ENCODE measurements at regions not wholly inside any gene's neighbourhood (a gene's known extent, or its start where the extent isn't known, plus 50 kb on each side); places are given as distances from the start of the nearest gene placed in this dataset.
"Not testable (repeated sequence)": the region's sequence is repeated elsewhere in the genome, so short reads cannot be mapped to it uniquely, and the experiment has no call there.

DNA sequence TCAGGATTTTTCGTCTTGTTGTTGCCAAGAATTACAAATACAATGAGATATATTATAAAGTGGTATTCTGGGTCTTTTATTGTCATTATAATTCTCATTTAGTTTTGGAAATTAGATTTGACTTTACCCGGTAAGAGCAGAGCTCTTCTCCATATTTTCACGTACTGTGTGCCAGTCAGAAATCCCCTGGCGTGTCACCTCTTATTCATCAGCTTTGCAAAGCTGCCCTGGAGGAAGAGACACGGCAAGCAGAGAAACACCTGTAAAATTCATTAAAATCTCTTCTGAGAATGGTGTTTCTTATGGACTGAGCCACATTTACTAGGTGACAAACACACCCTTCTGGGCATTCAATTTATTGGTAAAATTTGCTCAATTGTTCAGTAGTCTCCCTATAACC is 440.4 kb downstream of the HINT1 start:
- no peak for DNase-seq (ENCODE audit: low read depth, low spot score)

DNA sequence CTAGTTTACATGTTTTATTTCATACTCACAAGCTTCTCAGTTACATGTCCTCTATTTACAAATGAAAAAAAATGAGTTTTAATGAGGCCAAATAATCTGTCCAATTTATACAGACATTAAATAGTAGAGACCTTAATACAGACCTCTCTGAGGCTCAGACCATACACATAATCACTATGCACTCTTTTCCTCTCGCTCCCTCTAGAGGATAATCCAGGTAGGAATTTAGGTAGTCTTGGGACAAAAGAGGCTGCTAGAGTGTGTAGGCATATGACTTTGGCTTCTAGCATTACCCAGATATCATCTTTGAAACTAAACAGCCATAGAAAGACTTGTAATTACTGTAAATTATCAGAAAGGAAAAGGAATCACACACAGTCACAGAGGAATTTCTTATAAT is 444.7 kb downstream of the HINT1 start:
- DNase-seq (ENCODE audit: low read depth, low spot score), result no peak

DNA sequence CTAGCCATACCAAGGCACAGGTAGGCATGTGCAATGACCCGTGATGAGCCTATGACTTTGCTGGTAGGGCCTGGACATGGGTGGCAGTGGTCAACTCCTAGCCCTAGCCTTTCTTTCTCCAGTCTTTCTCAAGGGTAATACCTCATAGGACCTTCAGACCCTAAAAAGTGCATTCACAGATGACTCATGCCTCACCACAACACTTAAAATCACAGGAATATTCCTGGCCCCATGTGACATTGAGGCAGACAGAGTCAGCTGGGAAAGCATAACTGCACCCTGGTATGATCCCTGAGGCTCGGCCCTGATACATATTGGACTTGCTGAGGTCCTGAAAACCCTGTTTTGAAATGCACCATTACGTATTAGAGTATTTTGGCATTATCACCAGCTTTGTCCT is 449.5 kb downstream of the HINT1 start:
- DNase-seq (ENCODE audit: low read depth, low spot score), result no peak

DNA sequence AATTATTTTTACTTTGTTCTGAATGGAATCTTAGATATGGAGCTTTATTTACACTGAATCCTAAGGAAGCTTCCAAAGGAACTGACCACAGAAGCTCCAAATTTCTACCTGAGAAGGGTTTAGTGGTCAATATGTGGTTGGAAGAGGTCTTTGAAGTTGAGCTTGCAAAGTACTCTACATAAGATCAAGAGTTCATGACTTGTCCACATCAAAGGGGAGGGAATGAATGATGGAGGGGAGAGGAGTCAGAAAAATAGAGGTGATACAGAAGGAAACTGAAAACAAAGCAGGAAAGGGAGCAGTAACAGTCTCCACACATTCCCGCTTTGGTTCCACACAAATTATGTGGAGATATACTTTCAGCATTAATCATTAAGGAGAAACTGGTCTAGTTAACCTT is 450.9 kb downstream of the HINT1 start:
- no peak for DNase-seq (ENCODE audit: low read depth, low spot score)

DNA sequence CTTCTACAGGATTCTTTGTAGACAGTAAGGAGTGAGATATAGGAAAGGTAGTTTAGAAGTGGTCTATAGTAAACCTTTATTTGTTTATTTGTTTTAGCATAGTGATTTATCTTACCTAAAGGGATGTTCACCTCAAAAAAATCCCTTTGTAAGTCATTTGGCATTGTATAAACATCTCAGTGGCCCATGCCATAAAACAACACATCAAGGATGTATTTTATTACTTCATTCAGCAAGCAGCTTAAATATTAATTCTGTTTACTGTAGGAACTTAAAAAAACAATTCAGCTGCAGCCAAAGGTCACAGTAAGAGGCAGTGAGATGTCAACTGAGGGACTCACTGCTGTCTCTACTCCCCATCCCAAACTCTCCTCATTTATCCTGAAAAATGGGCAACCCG is 452.7 kb downstream of the HINT1 start:
- DNase-seq (ENCODE audit: low read depth, low spot score), result no peak

DNA sequence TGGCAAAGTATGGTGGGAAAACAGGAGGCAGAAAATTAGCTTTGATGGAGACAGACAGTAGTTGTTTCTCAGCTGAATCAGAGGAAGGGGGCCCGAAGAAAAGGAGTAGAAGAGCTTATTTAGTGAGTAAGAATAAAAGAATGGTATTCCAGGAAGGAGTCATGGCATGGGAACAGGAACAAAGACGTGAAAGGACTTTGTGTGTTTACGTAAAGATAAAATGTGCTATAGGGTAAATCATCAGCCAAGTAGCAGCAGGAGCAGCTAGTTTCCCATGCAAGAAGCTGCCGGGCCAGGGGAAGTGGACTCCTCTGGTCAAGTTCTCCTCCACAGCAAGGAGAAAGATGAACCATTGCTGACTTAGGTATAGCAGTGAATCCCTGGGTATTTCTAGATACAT is 454.5 kb downstream of the HINT1 start:
- no peak for DNase-seq (ENCODE audit: low read depth, low spot score)

DNA sequence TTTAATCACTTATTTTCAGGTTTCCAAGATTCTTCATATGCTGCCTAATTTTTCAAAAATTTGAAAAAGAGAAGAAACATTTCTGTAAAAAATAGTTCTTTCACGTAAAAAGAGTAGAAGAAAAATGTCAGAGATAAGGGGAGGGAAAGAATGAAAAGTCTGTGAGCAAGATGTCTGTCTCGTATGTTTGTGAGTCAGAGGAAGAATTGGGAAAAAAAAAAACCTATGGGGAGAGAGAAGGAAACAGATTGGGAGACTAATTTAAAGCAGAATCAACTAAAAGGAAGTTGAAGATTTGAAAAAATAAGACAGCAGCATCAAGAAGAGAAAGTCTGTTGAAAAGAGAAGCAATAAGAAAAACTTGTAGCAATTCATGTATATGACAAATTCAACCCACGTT is 456.3 kb downstream of the HINT1 start:
- DNase-seq (ENCODE audit: low read depth, low spot score), result no peak

DNA sequence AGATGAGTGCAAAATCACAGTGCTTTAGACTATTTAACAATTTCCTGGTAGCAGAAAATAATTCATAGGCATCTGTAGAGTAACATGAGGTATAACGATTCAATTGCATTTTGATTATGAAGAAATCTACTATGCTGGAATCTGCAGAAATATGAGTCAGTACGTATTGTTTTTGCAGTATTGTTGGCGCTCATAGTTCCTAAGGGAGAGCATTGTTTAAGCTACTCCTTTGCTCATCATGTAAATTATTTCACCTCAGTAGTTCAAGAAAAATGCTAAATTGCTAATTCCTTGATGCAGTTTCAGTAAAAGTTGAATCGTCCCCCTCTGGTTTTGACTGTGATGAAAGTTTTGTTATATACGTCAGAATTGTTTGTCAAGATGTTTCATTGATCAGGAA is 458.4 kb downstream of the HINT1 start:
- no peak for DNase-seq (ENCODE audit: low read depth, low spot score)

DNA sequence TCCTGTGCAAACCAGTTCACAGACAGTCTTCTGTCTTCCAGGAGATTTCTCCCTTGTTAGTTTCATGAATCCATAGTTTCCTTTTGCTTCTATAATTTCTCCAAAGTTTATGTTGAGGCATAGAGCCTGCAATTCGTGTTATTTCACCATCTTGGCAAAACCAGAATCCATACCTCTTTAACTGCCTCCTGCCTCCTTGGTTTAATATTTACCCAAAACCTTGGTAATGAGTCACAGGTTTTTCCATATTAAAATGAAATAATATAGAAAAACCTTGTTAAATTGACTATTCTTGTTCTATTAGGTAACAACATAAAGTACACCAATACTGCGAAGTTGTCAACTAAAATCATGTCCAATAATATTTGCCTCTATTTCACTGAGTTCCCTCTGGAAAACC is 459.7 kb downstream of the HINT1 start:
- no peak for DNase-seq (ENCODE audit: low read depth, low spot score)

DNA sequence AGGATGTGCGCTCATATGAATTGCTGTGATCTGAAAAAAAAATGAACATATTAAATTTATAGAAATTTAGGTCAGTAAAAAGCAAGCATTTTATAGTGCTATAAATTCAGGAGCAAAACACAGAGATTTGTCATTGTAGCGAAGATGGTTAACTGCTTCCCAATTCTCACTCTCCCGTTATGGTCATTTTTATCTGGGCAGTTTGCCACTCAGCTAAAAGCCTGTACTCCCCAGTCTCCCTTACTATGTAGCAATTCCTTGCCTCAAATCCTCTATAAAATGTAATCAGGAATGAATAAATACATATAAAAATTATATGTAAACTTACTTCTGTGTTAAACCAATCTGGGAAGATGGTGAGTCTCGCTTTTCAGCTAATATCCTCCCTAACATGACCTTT is 471.5 kb downstream of the HINT1 start:
- DNase-seq (ENCODE audit: low read depth, low spot score), result no peak

DNA sequence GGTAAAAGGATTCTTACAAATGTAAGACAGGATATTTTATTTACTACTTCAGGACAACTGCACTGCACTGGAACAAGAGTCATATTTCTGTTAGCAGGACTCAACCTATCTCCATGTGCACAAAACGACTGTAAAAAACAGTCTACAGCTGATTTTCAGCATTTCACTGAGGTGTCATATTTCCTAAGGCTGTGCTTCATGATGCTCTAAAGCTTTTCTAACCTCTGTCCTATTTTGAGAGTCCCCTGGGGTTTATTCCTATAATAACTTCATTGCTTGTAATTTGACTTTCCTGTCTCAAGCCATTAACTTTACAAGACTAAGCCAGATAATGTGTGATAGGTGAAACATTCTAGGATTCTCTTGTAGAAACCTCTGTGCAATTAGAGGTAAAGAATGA is 472.3 kb downstream of the HINT1 start:
- no peak for DNase-seq (ENCODE audit: low read depth, low spot score)

DNA sequence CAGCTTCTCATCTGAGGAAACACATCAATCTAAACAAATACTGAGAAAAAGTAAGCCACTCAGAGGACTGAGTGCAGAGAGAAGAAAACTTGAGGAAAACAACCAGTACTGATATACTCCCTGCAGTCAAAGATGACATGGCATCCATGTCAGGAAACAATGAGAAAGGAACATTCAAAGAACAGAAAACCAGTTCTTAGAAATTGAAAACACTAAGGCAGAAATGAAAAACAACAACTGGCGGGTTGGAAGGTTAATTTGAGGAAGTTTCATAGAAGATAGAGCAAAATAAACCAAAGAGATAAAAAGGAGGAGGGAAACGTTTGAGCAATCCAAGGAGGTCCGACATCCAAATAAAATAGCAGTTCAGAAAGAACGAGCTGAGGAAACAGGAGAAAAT is 475.2 kb downstream of the HINT1 start:
- no peak for DNase-seq (ENCODE audit: low read depth, low spot score)

DNA sequence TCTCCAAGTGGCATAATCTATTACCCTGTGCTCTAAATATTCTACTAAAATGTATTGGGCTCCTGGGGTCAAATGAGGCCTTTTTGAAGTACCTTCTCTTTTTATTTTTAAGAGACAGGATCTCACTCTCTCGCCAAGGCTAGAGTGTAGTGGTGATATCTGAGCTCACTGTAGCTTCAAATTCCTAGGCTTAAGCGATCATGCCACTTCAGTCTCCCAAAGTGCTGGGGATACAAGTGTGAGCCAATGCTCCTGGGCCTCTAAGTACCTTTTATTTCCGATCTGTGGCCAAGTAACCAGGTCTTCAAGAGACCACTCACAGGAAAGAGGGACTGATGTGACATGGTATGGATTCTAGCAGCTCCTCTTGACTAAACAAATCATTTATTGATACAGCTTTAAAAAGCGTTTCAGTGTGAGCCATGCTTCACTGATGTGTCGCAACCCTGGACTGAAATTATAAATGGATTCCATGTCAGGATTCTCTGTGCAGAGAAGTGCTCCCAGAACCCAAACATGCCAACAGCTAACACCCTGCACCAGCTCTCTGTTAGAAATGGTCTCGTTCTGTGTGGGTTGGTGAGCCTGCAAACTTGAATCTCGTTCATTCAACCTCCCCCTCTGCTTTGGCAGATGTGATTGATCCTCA is 477.8 kb downstream of the HINT1 start:
- DNase-seq (ENCODE audit: low read depth, low spot score), result no peak

DNA sequence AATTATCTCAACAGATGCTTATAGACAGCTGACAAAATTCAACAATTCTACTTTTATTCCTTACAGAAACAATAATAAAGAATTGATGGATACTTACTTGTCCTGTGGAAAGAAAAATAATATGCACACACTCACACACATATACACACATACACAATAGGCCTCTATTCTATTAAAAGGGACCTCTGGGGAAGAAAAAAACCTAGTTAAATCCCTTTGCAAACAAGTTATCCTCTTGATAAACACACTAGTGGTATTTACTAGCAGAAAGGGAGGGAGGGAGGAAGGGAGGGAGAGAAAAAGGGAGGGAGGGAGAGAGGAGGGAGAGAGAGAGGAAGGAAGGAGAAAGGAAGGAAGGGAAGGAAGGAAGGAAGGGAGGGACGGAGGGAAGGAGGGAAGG is 486.4 kb downstream of the HINT1 start:
- DNase-seq (ENCODE audit: low read depth, low spot score), result no peak

DNA sequence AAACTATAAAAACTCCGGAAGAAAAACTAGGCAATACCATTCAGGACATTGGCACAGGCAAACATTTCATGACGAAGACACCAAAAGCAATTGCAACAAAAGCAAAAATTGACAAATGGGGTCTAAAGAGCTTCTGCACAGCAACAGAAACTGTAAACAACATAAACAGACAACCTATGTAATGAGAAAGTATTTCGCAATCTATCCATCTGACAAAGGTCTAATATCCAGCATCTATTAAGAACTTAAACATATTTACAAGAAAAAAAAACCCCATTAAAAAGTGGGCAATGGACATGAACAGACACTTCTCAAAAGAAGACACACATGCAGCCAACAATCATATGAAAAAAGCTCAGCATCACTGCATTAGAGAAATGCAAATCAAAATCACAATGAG is 498.6 kb downstream of the HINT1 start:
- DNase-seq (ENCODE audit: low read depth, low spot score), result no peak

DNA sequence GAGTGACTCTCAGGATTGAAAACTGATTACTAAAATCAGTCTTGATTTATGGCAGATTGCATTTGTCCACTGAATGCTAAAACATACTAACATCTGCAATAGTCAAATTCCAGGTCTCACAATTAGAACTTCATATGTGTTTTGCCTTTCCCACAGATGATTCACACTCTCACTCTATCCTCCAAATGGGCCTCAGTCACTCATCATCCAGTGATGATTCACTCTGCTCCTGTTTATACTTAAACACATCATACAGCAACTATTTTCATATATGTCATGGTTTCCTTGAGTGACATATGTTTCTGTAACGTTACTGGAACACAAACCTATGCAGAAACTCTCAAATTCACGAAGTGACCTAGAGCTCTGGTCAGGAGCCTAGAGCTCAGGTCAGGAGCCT is 512.9 kb downstream of the HINT1 start:
- DNase-seq (ENCODE audit: low read depth, low spot score), result no peak

DNA sequence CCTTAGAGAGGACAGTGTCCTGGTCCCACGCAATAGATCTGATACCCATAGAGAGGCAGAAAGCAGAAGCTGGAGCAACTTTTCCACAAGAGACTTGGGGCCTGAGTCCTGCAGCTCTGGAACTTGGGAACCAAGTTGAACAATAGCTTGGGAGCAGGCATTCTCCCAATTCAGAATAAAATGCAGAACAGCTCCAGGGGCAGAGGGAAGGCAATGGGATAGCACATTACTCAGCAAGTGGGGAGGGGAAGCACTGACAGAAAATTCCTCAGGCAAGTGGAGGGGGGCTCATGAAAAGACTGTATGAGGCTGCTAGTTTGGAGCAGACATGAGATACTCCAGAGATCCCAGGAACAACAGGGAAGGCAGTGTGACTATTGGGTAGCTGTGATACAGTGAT is 513.6 kb downstream of the HINT1 start:
- DNase-seq (ENCODE audit: low read depth, low spot score), result no peak

DNA sequence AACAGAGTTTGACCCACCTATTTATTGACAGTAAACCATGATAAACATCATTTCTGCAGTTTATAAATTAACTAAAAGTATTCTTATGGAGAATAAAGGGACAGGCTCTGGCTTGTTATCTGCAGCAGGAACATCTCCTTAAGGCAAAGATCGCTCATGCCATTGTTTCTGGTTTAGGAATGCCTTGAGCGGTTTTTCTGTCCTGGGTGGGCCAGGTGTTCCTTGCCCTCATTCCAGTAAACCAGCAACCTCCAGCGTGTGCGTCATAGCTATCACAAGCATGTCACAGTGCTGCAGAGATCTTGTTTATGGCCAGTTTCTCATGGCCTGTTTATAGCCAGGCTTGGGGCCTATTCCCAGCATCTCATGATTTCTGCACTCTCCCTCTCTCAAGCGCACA is 521.7 kb downstream of the HINT1 start:
- DNase-seq (ENCODE audit: low read depth, low spot score), result no peak

DNA sequence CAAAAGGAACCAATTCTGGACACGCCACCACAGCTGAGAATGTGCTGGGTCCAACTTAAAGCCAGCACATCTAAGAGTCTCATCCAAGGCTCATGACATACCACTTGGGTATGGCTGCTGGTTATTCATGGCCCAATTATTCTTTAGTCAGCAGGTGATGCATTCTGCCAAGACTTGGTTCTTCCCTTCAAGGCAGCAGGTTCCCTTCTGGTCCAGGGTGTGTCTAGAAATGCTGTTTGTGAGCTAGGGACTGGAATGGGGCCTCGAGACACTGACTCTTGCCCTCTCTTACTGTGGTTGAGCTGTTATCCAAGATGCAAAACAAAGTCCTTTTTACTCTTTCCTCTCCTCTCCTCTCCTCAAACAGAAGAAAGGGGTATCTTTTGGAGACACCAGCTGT is 522.6 kb downstream of the HINT1 start:
- DNase-seq (ENCODE audit: low read depth, low spot score), result no peak

DNA sequence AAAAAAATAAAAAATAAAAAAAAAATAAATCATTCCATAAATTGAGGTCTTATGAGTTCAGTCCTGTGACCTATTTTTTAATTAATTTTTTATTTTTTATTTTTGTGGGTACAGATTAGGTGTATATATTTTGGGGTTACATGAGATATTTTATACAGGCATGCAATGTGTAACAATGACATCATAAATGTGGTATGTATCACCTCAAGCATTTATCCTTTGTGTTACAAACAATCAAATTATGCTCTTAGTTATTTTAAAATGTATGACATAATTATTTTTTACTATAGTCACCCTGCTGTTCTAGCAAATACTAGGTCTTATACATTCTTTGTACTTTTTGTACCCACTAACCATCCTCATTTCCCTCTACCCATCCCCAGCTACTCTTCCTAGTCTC is 537.9 kb downstream of the HINT1 start:
- DNase-seq (ENCODE audit: low read depth, low spot score), result no peak

DNA sequence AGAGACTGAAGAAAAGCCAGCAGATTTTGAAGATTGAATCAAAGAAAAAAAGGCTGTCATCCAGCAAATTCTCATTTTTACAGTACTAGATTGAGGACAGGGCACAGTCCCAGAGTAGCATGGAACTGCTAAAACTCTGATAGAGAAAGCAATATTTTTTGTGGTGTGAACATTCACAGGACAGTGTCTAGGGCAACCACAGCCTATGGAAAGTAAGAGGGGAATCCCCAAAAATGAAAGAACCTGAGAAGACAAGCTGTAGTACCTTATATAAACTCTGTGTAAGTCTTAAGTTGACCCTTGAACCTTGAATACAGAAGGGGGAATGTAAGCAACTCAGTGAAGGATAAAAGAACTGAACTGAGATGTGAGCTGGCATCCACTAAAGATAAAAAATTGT is 540.3 kb downstream of the HINT1 start:
- no peak for DNase-seq (ENCODE audit: low read depth, low spot score)

DNA sequence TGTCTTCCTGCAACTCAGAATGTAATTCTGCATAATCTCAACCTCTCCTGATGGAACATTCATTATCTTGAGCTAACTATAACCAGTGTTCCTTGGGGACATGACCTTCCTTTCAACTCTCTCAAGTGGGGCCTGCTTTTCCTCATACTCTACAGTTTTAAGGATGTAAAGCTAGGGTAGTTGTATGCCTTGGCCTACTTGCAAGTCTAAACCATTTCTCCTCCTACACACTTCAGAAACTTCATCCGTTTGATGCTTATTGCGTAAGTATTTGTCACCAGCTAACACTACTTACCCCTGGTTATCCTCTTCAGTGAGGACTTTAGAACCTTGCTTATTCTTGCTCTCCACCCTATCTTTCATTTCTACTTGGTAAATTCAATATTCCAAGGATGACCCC is 548.9 kb downstream of the HINT1 start:
- no peak for DNase-seq (ENCODE audit: low read depth, low spot score)

DNA sequence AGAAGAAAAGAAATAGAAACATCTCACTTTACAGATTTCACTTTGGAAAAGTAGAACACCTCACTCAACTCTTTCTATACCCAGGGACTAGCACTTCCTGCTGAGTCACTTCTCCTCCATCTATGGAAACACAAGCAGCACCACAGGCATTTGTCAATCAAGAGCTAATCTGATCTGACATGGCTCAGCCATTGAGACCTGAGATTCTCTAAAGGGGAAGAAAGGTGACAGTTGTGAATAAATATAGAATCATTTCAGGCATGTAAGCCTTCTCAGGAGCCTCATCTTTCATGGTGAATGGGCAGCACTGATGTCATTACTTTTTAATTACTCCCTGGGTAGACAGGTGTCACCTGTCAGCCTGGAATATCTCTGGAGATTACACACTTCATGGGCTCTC is 559.8 kb downstream of the HINT1 start:
- no peak for DNase-seq (ENCODE audit: low read depth, low spot score)

DNA sequence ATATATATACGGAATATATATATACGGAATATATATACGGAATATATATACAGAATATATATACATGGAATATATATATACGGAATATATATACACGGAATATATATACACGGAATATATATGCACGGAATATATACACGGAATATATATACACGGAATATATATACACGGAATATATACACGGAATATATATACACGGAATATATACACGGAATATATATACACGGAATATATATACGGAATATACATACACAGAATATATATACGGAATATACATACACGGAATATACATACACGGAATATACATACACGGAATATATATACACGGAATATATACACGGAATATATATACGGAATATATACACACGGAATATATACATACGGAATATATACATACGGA is 568.4 kb downstream of the HINT1 start:
- DNase-seq (ENCODE audit: low read depth, low spot score), result not testable (repeated sequence)

DNA sequence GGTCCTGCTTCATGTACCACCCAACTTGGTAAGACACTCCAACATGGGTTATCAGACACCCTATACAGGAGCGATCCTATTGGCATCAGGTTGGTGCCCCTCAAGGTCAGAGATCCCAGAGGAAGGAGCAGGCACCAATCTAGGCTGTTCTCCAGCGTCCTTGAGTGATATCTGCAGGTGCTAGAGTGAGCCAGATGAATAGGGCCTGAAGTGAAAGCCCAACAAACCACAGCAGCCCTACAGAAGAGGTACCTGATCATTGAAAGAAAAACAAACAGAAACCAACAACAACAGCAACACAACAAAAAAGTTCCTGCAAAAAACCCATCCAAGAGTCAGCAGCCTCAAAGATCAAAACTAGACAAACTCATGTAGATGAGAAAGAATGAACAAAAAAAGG is 584.8 kb downstream of the HINT1 start:
- DNase-seq (ENCODE audit: low read depth, low spot score), result no peak

Measured in activated CD4-positive, CD25-positive, alpha-beta regulatory T cell treated with anti-CD3 and anti-CD28 coated beads, Interleukin-2, amount 50 U/mL, for 16 hours (primary cell).